AG10803 (cell line): ENCODE measurements at regions not wholly inside any gene's neighbourhood (a gene's known extent, or its start where the extent isn't known, plus 50 kb on each side); places are given as distances from the start of the nearest gene placed in this dataset.

ENCODE experiments used
- DNase-seq: peaks from one replicate; pipeline ENCODE4 v3.0.0; 2010; ENCODE audit warnings: low read depth
- H3K4me3 ChIP-seq: 2 replicates; pipeline ENCODE4 v1.5.1; 2011; ENCODE audit warnings: mild to moderate bottlenecking, low read length, control low read depth
- CTCF ChIP-seq: conservative IDR thresholded peaks from 2 replicates; pipeline ENCODE4 v1.5.1; 2011; ENCODE audit warnings: mild to moderate bottlenecking, low read length, control low read depth, inconsistent platforms

DNA sequence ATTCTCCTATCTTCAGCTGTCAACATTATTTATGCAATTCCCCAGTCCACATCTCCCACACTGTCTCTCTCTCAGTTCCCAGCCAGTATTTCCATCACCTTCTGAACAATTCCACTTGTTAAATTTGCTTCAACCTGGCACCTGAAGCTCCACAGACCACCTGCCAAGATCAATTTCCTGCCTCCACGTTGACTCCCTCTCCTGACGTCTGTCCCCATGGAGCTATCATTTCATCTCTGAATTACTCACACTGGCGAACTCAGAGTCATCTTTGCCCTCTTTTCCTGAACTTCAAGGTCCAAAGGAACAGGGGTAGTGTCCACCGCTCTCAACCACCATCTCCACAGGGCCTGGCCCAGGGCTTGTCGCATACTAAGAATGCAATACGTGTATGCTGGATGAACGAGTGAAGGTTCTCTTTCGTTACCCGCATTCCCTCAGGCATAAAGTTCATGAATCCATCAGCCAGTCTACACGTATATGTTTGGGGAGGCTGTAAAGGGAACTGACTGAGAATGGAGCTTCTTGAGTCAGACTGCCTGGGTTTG lies 183.3 kb downstream of the JCAD start:
- no peak overlapping the region for H3K4me3 ChIP-seq
- no peak for DNase-seq
- no peak for TF ChIP-seq CTCF

- TF ChIP-seq CTCF, result no peak
- no peak for DNase-seq
- H3K4me3 ChIP-seq, result no peak overlapping the region
These were observed 184.6 kb downstream of the JCAD start for GRCh38 chr10:29874606-29875269.

- no peak overlapping the region for H3K4me3 ChIP-seq
- TF ChIP-seq CTCF, result no peak
These were observed 185.4 kb downstream of the JCAD start for GRCh38 chr10:29873941-29874484.

GRCh38 chr10:29870522-29871044 lies 188.8 kb downstream of the JCAD start:
- no peak overlapping the region for H3K4me3 ChIP-seq
- no peak for DNase-seq
- no peak for TF ChIP-seq CTCF

More at GRCh38 chr10:29873941-29874484, 185.4 kb downstream of the JCAD start:
- DNase-seq, result no peak

GRCh38 chr10:29869593-29869992 lies 189.8 kb downstream of the JCAD start:
- DNase-seq, result no peak
- no peak overlapping the region for H3K4me3 ChIP-seq
- TF ChIP-seq CTCF, result no peak

GRCh38 chr10:29866356-29866755 lies 193.0 kb downstream of the JCAD start:
- no peak for TF ChIP-seq CTCF
- no peak for DNase-seq
- H3K4me3 ChIP-seq, result no peak overlapping the region
